Endothelial cell of umbilical vein (primary cell): ENCODE measurements at regions not wholly inside any gene's neighbourhood (a gene's known extent, or its start where the extent isn't known, plus 50 kb on each side); places are given as distances from the start of the nearest gene placed in this dataset.
A peak's percentile ranks its signal among the peaks of the same experiment; 100 is the strongest.

Experiments used
- BruUV-seq: library from RNA; stranded (reverse); fragments of 400-500 nt; replicated peaks from 2 replicates; lab custom pipeline; 2021; lab: Mats Ljungman, UMichigan
- CTCF ChIA-PET: fragments of 300-600, 350-600 bp; sonication (Branson Sonifier 250); formaldehyde crosslinking; loops from one replicate; lab custom pipeline; 2021; ENCODE audit warnings: antibody characterized with exemption, inconsistent platforms; lab: Charles Lee
- POLR2A ChIA-PET: fragments of 300-600, 350-600 bp; sonication (Branson Sonifier 250); formaldehyde crosslinking; loops from one replicate; lab custom pipeline; 2021; ENCODE audit warnings: antibody characterized with exemption, inconsistent platforms; lab: Charles Lee
- DNase-seq: peaks from one replicate; pipeline ENCODE4 v3.0.0-alpha.2; 2011; ENCODE audit warnings: low read depth, low spot score
- FAIRE-seq: peaks from 2 replicates; lab custom pipeline; 2011; peaks lifted over from hg19 to GRCh38; lab: Jason Lieb, UNC
- H2AFZ ChIP-seq: 2 replicates; pipeline ENCODE4 v1.6.0; 2012; ENCODE audit warnings: low read depth, low read length, control low read depth, inconsistent platforms
- H3K27ac ChIP-seq: 2 replicates; pipeline ENCODE4 v1.5.1; 2011; ENCODE audit warnings: low read depth, mild to moderate bottlenecking, control low read depth, low read length, moderate library complexity; ENCODE audit not compliant: insufficient read depth
- H3K27me3 ChIP-seq, 2 experiments: 2 replicates each; pipeline versions ENCODE4 v1.6.0 to v1.6.1; 2011; ENCODE audit warnings: low read length in 2 of 2, mixed read lengths in 1 of 2; ENCODE audit not compliant: control insufficient read depth in 2 of 2, insufficient read depth in 2 of 2
- H3K36me3 ChIP-seq, 2 experiments: 2 replicates in 1 of 2; 3 replicates in 1 of 2; pipeline ENCODE4 v1.5.1; 2011; ENCODE audit warnings: low read length in 2 of 2, mild to moderate bottlenecking in 1 of 2, moderate library complexity in 1 of 2; ENCODE audit not compliant: control insufficient read depth in 2 of 2, insufficient read depth in 2 of 2; ENCODE audit errors: extremely low read depth in 1 of 2
- H3K4me1 ChIP-seq: 3 replicates; pipeline ENCODE4 v1.5.1; 2011; ENCODE audit warnings: mild to moderate bottlenecking, low read length; ENCODE audit not compliant: control insufficient read depth, insufficient read depth; ENCODE audit errors: extremely low read depth
- H3K4me2 ChIP-seq: 2 replicates; pipeline ENCODE4 v1.6.1; 2011; ENCODE audit warnings: low read length, control low read depth, mixed read lengths; ENCODE audit not compliant: insufficient read depth
- H3K4me3 ChIP-seq, 3 experiments: fragments of 200-600 bp in 1 of 3; sonication (generic), shearing (Covaris generic) in 1 of 3; replicated peaks in 1 of 3; 2 replicates each; pipeline ENCODE4 v1.5.1; 2011 to 2016; ENCODE audit warnings: control low read depth in 3 of 3, low read length in 3 of 3, mild to moderate bottlenecking in 2 of 3, inconsistent platforms in 1 of 3, low read depth in 1 of 3, moderate library complexity in 1 of 3; ENCODE audit not compliant: insufficient read depth in 1 of 3
- H3K79me2 ChIP-seq: 2 replicates; pipeline ENCODE4 v1.6.0; 2012; ENCODE audit warnings: low read length, inconsistent platforms; ENCODE audit not compliant: control insufficient read depth, insufficient read depth
- H3K9ac ChIP-seq: replicated peaks from 2 replicates; pipeline ENCODE3; 2011; ENCODE audit warnings: low read length, control low read depth; ENCODE audit not compliant: insufficient read depth; ENCODE audit errors: extremely low read depth
- H3K9me1 ChIP-seq: replicated peaks from 3 replicates; pipeline ENCODE4 v1.6.0; 2011; ENCODE audit warnings: mild to moderate bottlenecking, low read length; ENCODE audit not compliant: control insufficient read depth, insufficient read depth; ENCODE audit errors: extremely low read depth
- H3K9me3 ChIP-seq: replicated peaks from 2 replicates; pipeline ENCODE4 v1.5.1; 2012; ENCODE audit warnings: low read length, inconsistent platforms; ENCODE audit not compliant: control insufficient read depth, insufficient read depth
- H4K20me1 ChIP-seq: replicated peaks from 2 replicates; pipeline ENCODE3; 2011; ENCODE audit warnings: mild to moderate bottlenecking, low read length; ENCODE audit not compliant: control insufficient read depth, insufficient read depth; ENCODE audit errors: extremely low read depth
- EZH2 ChIP-seq: IDR thresholded peaks from 2 replicates; pipeline ENCODE4 v1.6.1; 2012; ENCODE audit warnings: borderline replicate concordance, low read depth, mild to moderate bottlenecking, moderate library complexity, low read length, inconsistent platforms; ENCODE audit not compliant: severe bottlenecking
- FOS ChIP-seq: IDR thresholded peaks from 2 replicates; pipeline ENCODE4 v1.6.1; 2011; ENCODE audit warnings: mild to moderate bottlenecking, low read length, moderate library complexity, borderline replicate concordance; ENCODE audit not compliant: insufficient read depth
- GATA2 ChIP-seq: IDR thresholded peaks from 2 replicates; pipeline ENCODE4 v1.7.0; 2011; ENCODE audit warnings: low read depth, mild to moderate bottlenecking, moderate library complexity, mixed read lengths, low read length; ENCODE audit not compliant: insufficient read length, insufficient read depth
- JUN ChIP-seq: IDR thresholded peaks from 2 replicates; pipeline ENCODE4 v1.6.1; 2011; ENCODE audit warnings: borderline replicate concordance, low read depth; ENCODE audit not compliant: insufficient read length, insufficient read depth
- MYC ChIP-seq: IDR thresholded peaks from one replicate; pipeline ENCODE4 v1.6.1; 2011; ENCODE audit warnings: mild to moderate bottlenecking, low read depth, low read length
- POLR2A ChIP-seq: IDR thresholded peaks from 2 replicates; pipeline ENCODE4 v1.6.1; 2012; ENCODE audit warnings: low read depth, mild to moderate bottlenecking, control low read depth, low read length
- POLR2AphosphoS5 ChIP-seq: IDR thresholded peaks from 2 replicates; pipeline ENCODE4 v1.6.1; 2012; ENCODE audit warnings: low read depth, mild to moderate bottlenecking, control low read depth, low read length, moderate library complexity; ENCODE audit not compliant: insufficient read depth
- dilution Hi-C: fragments of 300-500 bp; cut with MboI; formaldehyde crosslinking; loops from one replicate; pipeline ENCODE4 v1.15.0; 2019; ENCODE audit warnings: low sequenced_read_pairs; ENCODE audit not compliant: extremely low pct_ligation_motif_present
- intact Hi-C: fragments of 100-400 bp; cut with micrococcal nuclease; formaldehyde crosslinking; loops from one replicate; pipeline ENCODE4 v1.10.0; 2022
- TF ChIP-seq, protein P1 (sequence below): IDR thresholded peaks from 2 replicates; pipeline ENCODE4 v1.6.1; 2011; ENCODE audit not compliant: insufficient read depth, insufficient read length
- TF ChIP-seq, protein P2 (sequence below), 2 donors: IDR thresholded peaks; 1 replicate in 1 of 2; 2 replicates in 1 of 2; pipeline ENCODE4 v1.5.1; 2011; ENCODE audit warnings: low read length in 2 of 2, mild to moderate bottlenecking in 2 of 2, moderate library complexity in 2 of 2, control low read depth in 1 of 2, inconsistent platforms in 1 of 2, low read depth in 1 of 2; ENCODE audit not compliant: insufficient read depth in 1 of 2; ENCODE audit errors: extremely low read depth in 1 of 2

DNA sequence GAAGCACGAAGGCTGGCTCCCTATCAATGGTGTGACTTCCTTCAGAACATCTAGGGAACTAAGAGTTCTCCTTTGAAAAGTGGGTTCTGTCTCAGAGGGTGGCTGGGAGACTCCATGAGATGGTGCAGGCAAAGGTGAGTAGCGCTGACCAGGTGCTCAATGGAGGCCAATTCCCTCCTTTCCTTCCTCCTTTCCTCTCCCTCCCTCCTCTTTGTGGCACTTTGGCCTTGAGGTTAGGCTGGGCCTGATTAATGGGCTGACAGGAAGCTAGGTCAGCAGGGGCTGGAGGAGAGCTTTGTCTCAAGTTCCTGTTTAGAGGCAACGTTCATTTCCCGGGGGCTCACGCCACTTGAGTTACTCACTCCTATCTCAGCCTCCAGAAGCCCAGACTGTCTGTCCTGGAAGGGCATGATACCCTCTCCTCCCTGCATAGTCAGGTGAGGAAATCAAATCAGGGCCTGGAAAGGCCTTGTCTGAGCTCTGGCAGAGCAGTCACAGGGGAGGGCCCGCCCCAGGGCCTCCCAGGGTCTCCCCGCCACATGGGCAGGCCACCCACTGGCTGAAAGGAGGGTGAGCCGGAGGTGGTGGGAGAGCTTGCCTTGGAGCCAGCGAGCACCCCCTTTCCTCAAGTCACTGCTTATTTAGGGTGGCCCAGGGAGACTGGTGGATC, 58.4 kb upstream of the SSBP3 start:
- ChIA-PET POLR2A (no interaction called here), CTCF (interaction anchor here (0.7 to 1.9 kb wide), 7 partner anchors 8 to 422 kb away, joined by 3 to 5 read pairs (median 4); partner anchors contain the start of gene DHCR24)
- no peak overlapping the region for H3K4me3 ChIP-seq
- H3K36me3 ChIP-seq = no peaks in the 10 kb centered on the region
- DNase-seq (peak; percentile 66), FAIRE-seq (peak; percentile 97)
- BruUV-seq = TSS peak; percentile 93
- no peaks in the 10 kb centered on the region for H4K20me1 ChIP-seq
- dilution Hi-C loops (no loop called here), intact Hi-C loops (loop anchor here (1.0 to 2.0 kb wide), 2 partner anchors 24 to 52 kb away; no protein-coding TSS in a partner anchor)
- H3K9me1 ChIP-seq = no peaks in the 10 kb centered on the region
- peak overlapping the region; percentile 13 for H3K4me2 ChIP-seq
- no peaks in the 10 kb centered on the region for H3K27me3 ChIP-seq
- no peaks in the 10 kb centered on the region for H3K9me3 ChIP-seq
- peak overlapping the region; percentile 25 for H2AFZ ChIP-seq
- no peaks in the 10 kb centered on the region for H3K79me2 ChIP-seq
- H3K4me1 ChIP-seq = peaks cover 37% of the 10 kb centered on the region
- TF ChIP-seq, protein P1, sequence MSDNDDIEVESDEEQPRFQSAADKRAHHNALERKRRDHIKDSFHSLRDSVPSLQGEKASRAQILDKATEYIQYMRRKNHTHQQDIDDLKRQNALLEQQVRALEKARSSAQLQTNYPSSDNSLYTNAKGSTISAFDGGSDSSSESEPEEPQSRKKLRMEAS = no peak
- TF ChIP-seq POLR2AphosphoS5 (peak; percentile 89), GATA2 (peak; percentile 93), EZH2 (no peak), MYC (no peak), FOS (peak; percentile 61), POLR2A (no peak), JUN (no peak)
- TF ChIP-seq, protein P2, sequence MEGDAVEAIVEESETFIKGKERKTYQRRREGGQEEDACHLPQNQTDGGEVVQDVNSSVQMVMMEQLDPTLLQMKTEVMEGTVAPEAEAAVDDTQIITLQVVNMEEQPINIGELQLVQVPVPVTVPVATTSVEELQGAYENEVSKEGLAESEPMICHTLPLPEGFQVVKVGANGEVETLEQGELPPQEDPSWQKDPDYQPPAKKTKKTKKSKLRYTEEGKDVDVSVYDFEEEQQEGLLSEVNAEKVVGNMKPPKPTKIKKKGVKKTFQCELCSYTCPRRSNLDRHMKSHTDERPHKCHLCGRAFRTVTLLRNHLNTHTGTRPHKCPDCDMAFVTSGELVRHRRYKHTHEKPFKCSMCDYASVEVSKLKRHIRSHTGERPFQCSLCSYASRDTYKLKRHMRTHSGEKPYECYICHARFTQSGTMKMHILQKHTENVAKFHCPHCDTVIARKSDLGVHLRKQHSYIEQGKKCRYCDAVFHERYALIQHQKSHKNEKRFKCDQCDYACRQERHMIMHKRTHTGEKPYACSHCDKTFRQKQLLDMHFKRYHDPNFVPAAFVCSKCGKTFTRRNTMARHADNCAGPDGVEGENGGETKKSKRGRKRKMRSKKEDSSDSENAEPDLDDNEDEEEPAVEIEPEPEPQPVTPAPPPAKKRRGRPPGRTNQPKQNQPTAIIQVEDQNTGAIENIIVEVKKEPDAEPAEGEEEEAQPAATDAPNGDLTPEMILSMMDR (IDR thresholded peaks at IDR 0.05; ENCODE audit: extremely low read depth in 1 of 2, insufficient read depth in 1 of 2, low read depth in 1 of 2, low read length in 2 of 2) = no peak
- H3K9ac ChIP-seq = no peak overlapping the region
- H3K27ac ChIP-seq = peak overlapping the region; percentile 74
